ENCODE measurements at regions not wholly inside any gene's neighbourhood (a gene's known extent, or its start where the extent isn't known, plus 50 kb on each side); places are given as distances from the start of the nearest gene placed in this dataset.

GRCh38 chr5:58255970-58256369 lies 203.9 kb downstream of the PLK2 start:
- BruUV-seq (replicated peaks), result no TSS peak
- Histone ChIP-seq H3K9me3 (ENCODE audit: low read length) (no peaks in the 10 kb centered on the region), H3K9ac (ENCODE audit: low read length) (no peak overlapping the region), H3K4me1 (ENCODE audit: insufficient read depth, low read length) (peaks cover 25% of the 10 kb centered on the region), H3K9me2 (replicated peaks; ENCODE audit: low read length) (no peaks in the 10 kb centered on the region), H3K36me3 (ENCODE audit: low read depth, low read length) (no peaks in the 10 kb centered on the region), H2AFZ (ENCODE audit: low read length) (no peak overlapping the region), H3F3A (ENCODE audit: low read length, unreplicated experiment) (peaks cover 6% of the 10 kb centered on the region), H3K4me3 (ENCODE audit: low read length) (no peak overlapping the region), H3K27me3 (ENCODE audit: low read length) (no peaks in the 10 kb centered on the region), H4K20me1 (ENCODE audit: low read length) (no peaks in the 10 kb centered on the region), H3K27ac (ENCODE audit: low read length) (no peak overlapping the region), H3K79me2 (ENCODE audit: low read length) (no peaks in the 10 kb centered on the region), H3K4me2 (ENCODE audit: low read length) (no peak overlapping the region)
- CTCF ChIA-PET, result no interaction called here
- intact Hi-C loops (cut with micrococcal nuclease), result no loop called here
- POLR2A ChIA-PET (ENCODE audit: unreplicated experiment), result no interaction called here
- DNase-seq (no peak), ATAC-seq (no peak)
- TF ChIP-seq EZH2 (IDR thresholded peaks at IDR 0.05; ENCODE audit: low read length, unreplicated experiment) (no peak), EZH2phosphoT487 (IDR thresholded peaks at IDR 0.05; ENCODE audit: borderline replicate concordance, low read length) (no peak)
- TF ChIP-seq, protein P1, sequence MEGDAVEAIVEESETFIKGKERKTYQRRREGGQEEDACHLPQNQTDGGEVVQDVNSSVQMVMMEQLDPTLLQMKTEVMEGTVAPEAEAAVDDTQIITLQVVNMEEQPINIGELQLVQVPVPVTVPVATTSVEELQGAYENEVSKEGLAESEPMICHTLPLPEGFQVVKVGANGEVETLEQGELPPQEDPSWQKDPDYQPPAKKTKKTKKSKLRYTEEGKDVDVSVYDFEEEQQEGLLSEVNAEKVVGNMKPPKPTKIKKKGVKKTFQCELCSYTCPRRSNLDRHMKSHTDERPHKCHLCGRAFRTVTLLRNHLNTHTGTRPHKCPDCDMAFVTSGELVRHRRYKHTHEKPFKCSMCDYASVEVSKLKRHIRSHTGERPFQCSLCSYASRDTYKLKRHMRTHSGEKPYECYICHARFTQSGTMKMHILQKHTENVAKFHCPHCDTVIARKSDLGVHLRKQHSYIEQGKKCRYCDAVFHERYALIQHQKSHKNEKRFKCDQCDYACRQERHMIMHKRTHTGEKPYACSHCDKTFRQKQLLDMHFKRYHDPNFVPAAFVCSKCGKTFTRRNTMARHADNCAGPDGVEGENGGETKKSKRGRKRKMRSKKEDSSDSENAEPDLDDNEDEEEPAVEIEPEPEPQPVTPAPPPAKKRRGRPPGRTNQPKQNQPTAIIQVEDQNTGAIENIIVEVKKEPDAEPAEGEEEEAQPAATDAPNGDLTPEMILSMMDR (conservative IDR thresholded peaks at IDR 0.05; ENCODE audit: low read depth, low read length), result no peak

DNA sequence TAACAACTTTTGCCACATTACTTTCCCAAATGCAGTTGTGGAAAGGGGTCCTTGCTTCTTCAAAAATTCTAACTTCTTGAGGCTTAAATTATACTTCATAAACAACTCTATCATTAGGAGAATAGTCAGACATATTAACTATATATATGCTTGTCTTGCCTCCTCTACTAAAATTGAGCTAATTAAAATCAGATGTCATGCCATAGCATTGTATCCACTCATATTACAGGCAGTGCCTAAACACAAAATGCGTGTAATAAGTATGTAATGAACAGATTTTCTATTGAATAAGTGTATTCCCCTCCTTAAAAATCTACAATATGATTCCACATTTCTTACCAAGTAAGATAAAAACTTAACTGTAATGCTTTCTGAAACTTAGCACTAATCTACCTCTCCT lies 204.5 kb downstream of the PLK2 start:
- Histone ChIP-seq H3K27me3 (ENCODE audit: low read length) (no peaks in the 10 kb centered on the region), H3K4me1 (ENCODE audit: insufficient read depth, low read length) (peaks cover 22% of the 10 kb centered on the region), H3K4me2 (ENCODE audit: low read length) (no peak overlapping the region), H3K79me2 (ENCODE audit: low read length) (no peaks in the 10 kb centered on the region), H3K9me3 (ENCODE audit: low read length) (no peaks in the 10 kb centered on the region), H3F3A (ENCODE audit: low read length, unreplicated experiment) (peaks cover 5% of the 10 kb centered on the region), H3K9ac (ENCODE audit: low read length) (no peak overlapping the region), H3K27ac (ENCODE audit: low read length) (no peak overlapping the region), H3K4me3 (ENCODE audit: low read length) (no peak overlapping the region), H4K20me1 (ENCODE audit: low read length) (no peaks in the 10 kb centered on the region), H2AFZ (ENCODE audit: low read length) (no peak overlapping the region), H3K36me3 (ENCODE audit: low read depth, low read length) (no peaks in the 10 kb centered on the region), H3K9me2 (replicated peaks; ENCODE audit: low read length) (no peaks in the 10 kb centered on the region)
- ATAC-seq (no peak), DNase-seq (no peak)
- ChIA-PET POLR2A (ENCODE audit: unreplicated experiment) (no interaction called here), CTCF (no interaction called here)
- intact Hi-C loops (cut with micrococcal nuclease), result no loop called here
- no TSS peak for BruUV-seq (replicated peaks)
- TF ChIP-seq, protein P1 (conservative IDR thresholded peaks at IDR 0.05; ENCODE audit: low read depth, low read length), result no peak
- TF ChIP-seq EZH2phosphoT487 (IDR thresholded peaks at IDR 0.05; ENCODE audit: borderline replicate concordance, low read length) (no peak), EZH2 (IDR thresholded peaks at IDR 0.05; ENCODE audit: low read length, unreplicated experiment) (no peak)

DNA sequence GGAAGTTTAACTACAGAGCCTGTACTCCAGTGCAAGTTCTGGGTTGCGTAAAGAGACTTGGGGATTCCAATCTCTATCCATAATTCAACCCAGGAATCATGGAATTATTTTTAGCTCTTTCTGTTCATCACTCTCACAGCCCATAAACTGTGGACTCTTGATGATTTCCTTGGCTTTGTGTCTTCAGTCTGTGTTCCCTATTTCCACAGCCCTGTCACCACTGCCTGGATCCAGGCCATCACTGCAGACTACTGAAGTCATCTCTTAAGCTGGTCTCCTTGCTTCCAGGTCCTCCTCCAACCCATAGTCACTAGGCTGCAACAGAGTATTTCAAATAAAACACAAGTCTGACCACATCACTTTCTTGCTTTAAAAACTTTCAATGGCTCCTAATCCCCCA lies 211.7 kb downstream of the PLK2 start:
- Histone ChIP-seq H2AFZ (ENCODE audit: low read length) (no peak overlapping the region), H3K4me2 (ENCODE audit: low read length) (no peak overlapping the region), H3F3A (ENCODE audit: low read length, unreplicated experiment) (no peaks in the 10 kb centered on the region), H4K20me1 (ENCODE audit: low read length) (no peaks in the 10 kb centered on the region), H3K4me3 (ENCODE audit: low read length) (no peak overlapping the region), H3K79me2 (ENCODE audit: low read length) (no peaks in the 10 kb centered on the region), H3K27ac (ENCODE audit: low read length) (no peak overlapping the region), H3K27me3 (ENCODE audit: low read length) (no peaks in the 10 kb centered on the region), H3K4me1 (ENCODE audit: insufficient read depth, low read length) (peaks cover 17% of the 10 kb centered on the region), H3K9me2 (replicated peaks; ENCODE audit: low read length) (no peaks in the 10 kb centered on the region), H3K9me3 (ENCODE audit: low read length) (no peaks in the 10 kb centered on the region), H3K36me3 (ENCODE audit: low read depth, low read length) (no peaks in the 10 kb centered on the region), H3K9ac (ENCODE audit: low read length) (no peak overlapping the region)
- POLR2A ChIA-PET (ENCODE audit: unreplicated experiment), result no interaction called here
- TF ChIP-seq EZH2 (IDR thresholded peaks at IDR 0.05; ENCODE audit: low read length, unreplicated experiment), result no peak
- TF ChIP-seq, protein P1 (conservative IDR thresholded peaks at IDR 0.05; ENCODE audit: low read depth, low read length), result no peak
- TF ChIP-seq EZH2phosphoT487 (IDR thresholded peaks at IDR 0.05; ENCODE audit: borderline replicate concordance, low read length), result no peak
- intact Hi-C loops (cut with micrococcal nuclease), result loop anchor here (10.0 kb wide), 1 partner anchor 77 kb away; no protein-coding TSS in a partner anchor
- no TSS peak for BruUV-seq (replicated peaks)
- CTCF ChIA-PET, result no interaction called here
- DNase-seq (no peak), ATAC-seq (no peak)

Data from PC-3 (cell line).